ENCODE measurements at regions not wholly inside any gene's neighbourhood (a gene's known extent, or its start where the extent isn't known, plus 50 kb on each side); places are given as distances from the start of the nearest gene placed in this dataset.

DNA sequence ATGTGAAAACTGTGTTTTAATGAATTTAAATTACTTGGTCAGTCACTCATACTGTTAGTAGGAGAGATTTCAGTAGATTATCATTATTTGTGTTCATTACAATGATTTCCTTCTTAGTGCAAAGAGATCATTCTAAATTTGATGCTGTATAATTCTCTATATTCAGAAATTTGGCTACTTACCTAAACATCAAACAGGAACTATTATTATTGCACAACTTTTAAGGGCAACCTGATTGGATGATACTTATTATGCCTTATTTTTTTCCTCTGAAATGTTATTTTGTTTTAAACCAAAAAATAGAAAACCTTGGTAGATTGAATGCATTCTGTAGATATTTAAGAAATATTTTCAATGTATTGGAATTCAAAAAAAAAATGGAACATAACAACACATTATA, 436.4 kb upstream of the PCDH15 start:
- no peak for ATAC-seq
- TF ChIP-seq CSDC2 (CRISPR knock-in tag; IDR thresholded peaks at IDR 0.05) (no peak), SNAI2 (CRISPR knock-in tag; IDR thresholded peaks at IDR 0.05) (no peak), ZNF8 (CRISPR knock-in tag; IDR thresholded peaks at IDR 0.05) (no peak), ESRRG (CRISPR knock-in tag; IDR thresholded peaks at IDR 0.05) (no peak), ZNF565 (CRISPR knock-in tag; conservative IDR thresholded peaks at IDR 0.05; ENCODE audit: low read depth) (no peak), ZFP30 (CRISPR knock-in tag; IDR thresholded peaks at IDR 0.05) (no peak), ZFP3 (CRISPR knock-in tag; IDR thresholded peaks at IDR 0.05) (no peak), BACH2 (CRISPR knock-in tag; IDR thresholded peaks at IDR 0.05; ENCODE audit: borderline replicate concordance) (no peak), PPARA (CRISPR knock-in tag; IDR thresholded peaks at IDR 0.05; ENCODE audit: borderline replicate concordance) (no peak)
- TF ChIP-seq, protein P1, sequence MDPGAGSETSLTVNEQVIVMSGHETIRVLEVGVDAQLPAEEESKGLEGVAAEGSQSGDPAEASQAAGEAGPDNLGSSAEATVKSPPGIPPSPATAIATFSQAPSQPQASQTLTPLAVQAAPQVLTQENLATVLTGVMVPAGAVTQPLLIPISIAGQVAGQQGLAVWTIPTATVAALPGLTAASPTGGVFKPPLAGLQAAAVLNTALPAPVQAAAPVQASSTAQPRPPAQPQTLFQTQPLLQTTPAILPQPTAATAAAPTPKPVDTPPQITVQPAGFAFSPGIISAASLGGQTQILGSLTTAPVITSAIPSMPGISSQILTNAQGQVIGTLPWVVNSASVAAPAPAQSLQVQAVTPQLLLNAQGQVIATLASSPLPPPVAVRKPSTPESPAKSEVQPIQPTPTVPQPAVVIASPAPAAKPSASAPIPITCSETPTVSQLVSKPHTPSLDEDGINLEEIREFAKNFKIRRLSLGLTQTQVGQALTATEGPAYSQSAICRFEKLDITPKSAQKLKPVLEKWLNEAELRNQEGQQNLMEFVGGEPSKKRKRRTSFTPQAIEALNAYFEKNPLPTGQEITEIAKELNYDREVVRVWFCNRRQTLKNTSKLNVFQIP (CRISPR knock-in tag; IDR thresholded peaks at IDR 0.05; ENCODE audit: borderline replicate concordance, low read depth): no peak

DNA sequence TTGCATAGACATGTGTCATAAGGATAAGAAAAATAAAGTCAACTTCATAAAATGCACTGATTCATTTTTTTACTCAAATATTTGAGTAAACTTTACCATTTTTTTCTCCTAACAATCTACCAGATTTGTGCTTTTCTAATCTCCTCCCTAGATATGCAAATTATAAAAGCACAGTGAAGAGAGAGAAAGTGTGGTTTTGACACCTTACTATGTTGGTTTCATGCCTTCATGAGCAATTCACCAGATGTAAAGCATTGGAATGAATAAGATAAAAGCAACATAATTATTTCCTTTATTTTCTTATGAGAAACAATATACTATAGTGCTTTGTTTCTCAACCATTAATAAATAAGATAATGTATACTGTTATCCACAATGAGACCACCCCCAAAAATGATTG, 432.5 kb upstream of the PCDH15 start:
- ATAC-seq: no peak
- TF ChIP-seq, protein P2, sequence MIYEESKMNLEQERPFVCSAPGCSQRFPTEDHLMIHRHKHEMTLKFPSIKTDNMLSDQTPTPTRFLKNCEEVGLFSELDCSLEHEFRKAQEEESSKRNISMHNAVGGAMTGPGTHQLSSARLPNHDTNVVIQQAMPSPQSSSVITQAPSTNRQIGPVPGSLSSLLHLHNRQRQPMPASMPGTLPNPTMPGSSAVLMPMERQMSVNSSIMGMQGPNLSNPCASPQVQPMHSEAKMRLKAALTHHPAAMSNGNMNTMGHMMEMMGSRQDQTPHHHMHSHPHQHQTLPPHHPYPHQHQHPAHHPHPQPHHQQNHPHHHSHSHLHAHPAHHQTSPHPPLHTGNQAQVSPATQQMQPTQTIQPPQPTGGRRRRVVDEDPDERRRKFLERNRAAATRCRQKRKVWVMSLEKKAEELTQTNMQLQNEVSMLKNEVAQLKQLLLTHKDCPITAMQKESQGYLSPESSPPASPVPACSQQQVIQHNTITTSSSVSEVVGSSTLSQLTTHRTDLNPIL (CRISPR knock-in tag; IDR thresholded peaks at IDR 0.05; ENCODE audit: low read depth): no peak
- no peak for TF ChIP-seq GLIS3 (CRISPR knock-in tag; IDR thresholded peaks at IDR 0.05)
- TF ChIP-seq ZNF565 (CRISPR knock-in tag; conservative IDR thresholded peaks at IDR 0.05; ENCODE audit: low read depth): no peak
- no peak for TF ChIP-seq RARB (CRISPR knock-in tag; IDR thresholded peaks at IDR 0.05)
- TF ChIP-seq, protein P3, sequence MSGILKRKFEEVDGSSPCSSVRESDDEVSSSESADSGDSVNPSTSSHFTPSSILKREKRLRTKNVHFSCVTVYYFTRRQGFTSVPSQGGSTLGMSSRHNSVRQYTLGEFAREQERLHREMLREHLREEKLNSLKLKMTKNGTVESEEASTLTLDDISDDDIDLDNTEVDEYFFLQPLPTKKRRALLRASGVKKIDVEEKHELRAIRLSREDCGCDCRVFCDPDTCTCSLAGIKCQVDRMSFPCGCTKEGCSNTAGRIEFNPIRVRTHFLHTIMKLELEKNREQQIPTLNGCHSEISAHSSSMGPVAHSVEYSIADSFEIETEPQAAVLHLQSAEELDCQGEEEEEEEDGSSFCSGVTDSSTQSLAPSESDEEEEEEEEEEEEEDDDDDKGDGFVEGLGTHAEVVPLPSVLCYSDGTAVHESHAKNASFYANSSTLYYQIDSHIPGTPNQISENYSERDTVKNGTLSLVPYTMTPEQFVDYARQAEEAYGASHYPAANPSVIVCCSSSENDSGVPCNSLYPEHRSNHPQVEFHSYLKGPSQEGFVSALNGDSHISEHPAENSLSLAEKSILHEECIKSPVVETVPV (CRISPR knock-in tag; IDR thresholded peaks at IDR 0.05): no peak
- TF ChIP-seq PPARA (CRISPR knock-in tag; IDR thresholded peaks at IDR 0.05; ENCODE audit: borderline replicate concordance): no peak
- no peak for TF ChIP-seq ZNF70 (CRISPR knock-in tag; IDR thresholded peaks at IDR 0.05)
- TF ChIP-seq ZNF8 (CRISPR knock-in tag; IDR thresholded peaks at IDR 0.05): no peak
- TF ChIP-seq CSDC2 (CRISPR knock-in tag; IDR thresholded peaks at IDR 0.05): no peak
- TF ChIP-seq SNAI2 (CRISPR knock-in tag; IDR thresholded peaks at IDR 0.05): no peak
- TF ChIP-seq, protein P4, sequence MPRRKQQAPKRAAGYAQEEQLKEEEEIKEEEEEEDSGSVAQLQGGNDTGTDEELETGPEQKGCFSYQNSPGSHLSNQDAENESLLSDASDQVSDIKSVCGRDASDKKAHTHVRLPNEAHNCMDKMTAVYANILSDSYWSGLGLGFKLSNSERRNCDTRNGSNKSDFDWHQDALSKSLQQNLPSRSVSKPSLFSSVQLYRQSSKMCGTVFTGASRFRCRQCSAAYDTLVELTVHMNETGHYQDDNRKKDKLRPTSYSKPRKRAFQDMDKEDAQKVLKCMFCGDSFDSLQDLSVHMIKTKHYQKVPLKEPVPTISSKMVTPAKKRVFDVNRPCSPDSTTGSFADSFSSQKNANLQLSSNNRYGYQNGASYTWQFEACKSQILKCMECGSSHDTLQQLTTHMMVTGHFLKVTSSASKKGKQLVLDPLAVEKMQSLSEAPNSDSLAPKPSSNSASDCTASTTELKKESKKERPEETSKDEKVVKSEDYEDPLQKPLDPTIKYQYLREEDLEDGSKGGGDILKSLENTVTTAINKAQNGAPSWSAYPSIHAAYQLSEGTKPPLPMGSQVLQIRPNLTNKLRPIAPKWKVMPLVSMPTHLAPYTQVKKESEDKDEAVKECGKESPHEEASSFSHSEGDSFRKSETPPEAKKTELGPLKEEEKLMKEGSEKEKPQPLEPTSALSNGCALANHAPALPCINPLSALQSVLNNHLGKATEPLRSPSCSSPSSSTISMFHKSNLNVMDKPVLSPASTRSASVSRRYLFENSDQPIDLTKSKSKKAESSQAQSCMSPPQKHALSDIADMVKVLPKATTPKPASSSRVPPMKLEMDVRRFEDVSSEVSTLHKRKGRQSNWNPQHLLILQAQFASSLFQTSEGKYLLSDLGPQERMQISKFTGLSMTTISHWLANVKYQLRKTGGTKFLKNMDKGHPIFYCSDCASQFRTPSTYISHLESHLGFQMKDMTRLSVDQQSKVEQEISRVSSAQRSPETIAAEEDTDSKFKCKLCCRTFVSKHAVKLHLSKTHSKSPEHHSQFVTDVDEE (CRISPR knock-in tag; IDR thresholded peaks at IDR 0.05): no peak
- no peak for TF ChIP-seq ISL1 (CRISPR knock-in tag; IDR thresholded peaks at IDR 0.05)
- no peak for TF ChIP-seq ZFP3 (CRISPR knock-in tag; IDR thresholded peaks at IDR 0.05)
- no peak for TF ChIP-seq TOX (CRISPR knock-in tag; IDR thresholded peaks at IDR 0.05; ENCODE audit: borderline replicate concordance)
- TF ChIP-seq OSR1 (CRISPR knock-in tag; IDR thresholded peaks at IDR 0.05): no peak
- TF ChIP-seq, protein P1 (CRISPR knock-in tag; IDR thresholded peaks at IDR 0.05; ENCODE audit: borderline replicate concordance, low read depth): no peak

DNA sequence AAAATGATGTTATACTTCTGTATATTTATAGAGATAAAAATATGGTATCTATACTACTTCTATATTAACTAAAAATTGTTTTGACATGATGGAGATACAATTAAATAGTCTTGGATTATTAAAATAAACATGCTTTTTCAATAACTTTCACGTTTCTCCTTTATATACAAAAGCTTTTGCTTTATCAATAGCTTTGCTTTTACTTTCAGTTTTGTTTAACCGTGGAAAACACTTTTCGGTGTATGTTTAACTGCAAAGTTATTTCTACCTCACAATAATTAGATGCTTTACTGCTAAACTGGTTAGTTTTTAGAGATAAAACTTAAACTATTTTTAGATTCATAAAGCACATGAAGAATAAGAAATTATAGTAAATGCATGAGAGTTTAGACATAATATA, 432.1 kb upstream of the PCDH15 start:
- no peak for ATAC-seq
- no peak for TF ChIP-seq ESRRG (CRISPR knock-in tag; IDR thresholded peaks at IDR 0.05)
- TF ChIP-seq, protein P2 (CRISPR knock-in tag; IDR thresholded peaks at IDR 0.05; ENCODE audit: low read depth): no peak
- TF ChIP-seq BACH2 (CRISPR knock-in tag; IDR thresholded peaks at IDR 0.05; ENCODE audit: borderline replicate concordance): no peak
- TF ChIP-seq, protein P1 (CRISPR knock-in tag; IDR thresholded peaks at IDR 0.05; ENCODE audit: borderline replicate concordance, low read depth): no peak
- TF ChIP-seq ZC3H10 (CRISPR knock-in tag; IDR thresholded peaks at IDR 0.05): no peak
- no peak for TF ChIP-seq ZNF8 (CRISPR knock-in tag; IDR thresholded peaks at IDR 0.05)
- no peak for TF ChIP-seq GLIS3 (CRISPR knock-in tag; IDR thresholded peaks at IDR 0.05)
- TF ChIP-seq, protein P3 (CRISPR knock-in tag; IDR thresholded peaks at IDR 0.05): no peak
- TF ChIP-seq ISL1 (CRISPR knock-in tag; IDR thresholded peaks at IDR 0.05): no peak
